ENCODE measurements at regions not wholly inside any gene's neighbourhood (a gene's known extent, or its start where the extent isn't known, plus 50 kb on each side); places are given as distances from the start of the nearest gene placed in this dataset.

GRCh38 chr1:240711020-240711419, 99.1 kb upstream of the GREM2 start:
- no peaks in the 10 kb centered on the region for H3K27me3 ChIP-seq (ENCODE audit: control insufficient read depth in 2 of 2, insufficient read depth in 2 of 2, low read length in 2 of 2)
- ATAC-seq (no peak), DNase-seq (ENCODE audit: extremely low read depth in 1 of 4, low spot score in 3 of 4) (no peak), FAIRE-seq (no peak)
- no peak overlapping the region for H3K4me2 ChIP-seq (ENCODE audit: insufficient read depth, low read length)
- BruUV-seq (replicated peaks): no TSS peak
- H3K79me2 ChIP-seq (ENCODE audit: control insufficient read depth, insufficient read depth, low read length): no peaks in the 10 kb centered on the region
- H3K27ac ChIP-seq (ENCODE audit: extremely low read depth, low read depth, low read length): no peak overlapping the region
- no peaks in the 10 kb centered on the region for H3K9me1 ChIP-seq (ENCODE audit: control insufficient read depth, insufficient read depth, low read length)
- no peaks in the 10 kb centered on the region for H3K9me3 ChIP-seq (replicated peaks; ENCODE audit: control insufficient read depth, insufficient read depth, low read depth, low read length)
- H3K36me3 ChIP-seq (ENCODE audit: control insufficient read depth, insufficient read depth, low read length): no peaks in the 10 kb centered on the region
- H3K9ac ChIP-seq (ENCODE audit: insufficient read depth in 1 of 2, low read depth in 2 of 2, low read length in 2 of 2): no peak overlapping the region
- ChIA-PET POLR2A (interaction anchor here (0.6 kb wide), 1 partner anchor 689 kb away, joined by 3 read pairs; no protein-coding TSS in a partner anchor), CTCF (ENCODE audit: low intra/inter-chr PET ratio) (no interaction called here)
- H4K20me1 ChIP-seq (replicated peaks; ENCODE audit: control insufficient read depth, insufficient read depth, low read length): no peaks in the 10 kb centered on the region
- H2AFZ ChIP-seq (ENCODE audit: low read depth, low read length): no peak overlapping the region
- WGBS (ENCODE audit: insufficient coverage, low coverage, missing lambda C conversion rate): 1% methylated on average over 9 of the region's 9 CpGs
- H3K4me3 ChIP-seq: no peak overlapping the region
- H3K4me1 ChIP-seq (replicated peaks in 1 of 2; ENCODE audit: control insufficient read depth in 2 of 2, insufficient read depth in 2 of 2, low read length in 2 of 2): no peaks in the 10 kb centered on the region
- intact Hi-C loops (cut with micrococcal nuclease) (no loop called here), in situ Hi-C loops (cut with MboI) (no loop called here)
- TF ChIP-seq ILK (tag; IDR thresholded peaks at IDR 0.05; ENCODE audit: borderline replicate concordance, low read depth): no peak
- TF ChIP-seq MAX (CRISPR knock-in tag; IDR thresholded peaks at IDR 0.05): no peak
- TF ChIP-seq SMARCA4 (IDR thresholded peaks at IDR 0.05): no peak
- no peak for TF ChIP-seq AFF4 (CRISPR knock-in tag; IDR thresholded peaks at IDR 0.05)
- no peak for TF ChIP-seq ZNF507 (tag; conservative IDR thresholded peaks at IDR 0.05)
- TF ChIP-seq WHSC1 (IDR thresholded peaks at IDR 0.05; ENCODE audit: low read length): no peak
- no peak for TF ChIP-seq U2AF2 (optimal IDR thresholded peaks at IDR 0.05; ENCODE audit: low read depth, low read length)
- no peak for TF ChIP-seq USF1 (CRISPR knock-in tag; IDR thresholded peaks at IDR 0.05)
- TF ChIP-seq ARHGAP35 (IDR thresholded peaks at IDR 0.05; ENCODE audit: partially characterized antibody): no peak
- TF ChIP-seq BCLAF1 (IDR thresholded peaks at IDR 0.05; ENCODE audit: borderline replicate concordance in 1 of 2, control insufficient read depth in 1 of 2, low read depth in 2 of 2, low read length in 1 of 2): no peak
- TF ChIP-seq ZNF449 (CRISPR knock-in tag; IDR thresholded peaks at IDR 0.05): no peak

Data from K562 (cell line).